NCI-H82 treated with DMSO at 0.1 percent for 48 hours (cell line): ENCODE measurements at regions not wholly inside any gene's neighbourhood (a gene's known extent, or its start where the extent isn't known, plus 50 kb on each side); places are given as distances from the start of the nearest gene placed in this dataset.

ENCODE experiments used
- DNase-seq: peaks from one replicate; lab custom pipeline; 2025; ENCODE audit not compliant: unreplicated experiment; lab: John Stamatoyannopoulos, UW

DNA sequence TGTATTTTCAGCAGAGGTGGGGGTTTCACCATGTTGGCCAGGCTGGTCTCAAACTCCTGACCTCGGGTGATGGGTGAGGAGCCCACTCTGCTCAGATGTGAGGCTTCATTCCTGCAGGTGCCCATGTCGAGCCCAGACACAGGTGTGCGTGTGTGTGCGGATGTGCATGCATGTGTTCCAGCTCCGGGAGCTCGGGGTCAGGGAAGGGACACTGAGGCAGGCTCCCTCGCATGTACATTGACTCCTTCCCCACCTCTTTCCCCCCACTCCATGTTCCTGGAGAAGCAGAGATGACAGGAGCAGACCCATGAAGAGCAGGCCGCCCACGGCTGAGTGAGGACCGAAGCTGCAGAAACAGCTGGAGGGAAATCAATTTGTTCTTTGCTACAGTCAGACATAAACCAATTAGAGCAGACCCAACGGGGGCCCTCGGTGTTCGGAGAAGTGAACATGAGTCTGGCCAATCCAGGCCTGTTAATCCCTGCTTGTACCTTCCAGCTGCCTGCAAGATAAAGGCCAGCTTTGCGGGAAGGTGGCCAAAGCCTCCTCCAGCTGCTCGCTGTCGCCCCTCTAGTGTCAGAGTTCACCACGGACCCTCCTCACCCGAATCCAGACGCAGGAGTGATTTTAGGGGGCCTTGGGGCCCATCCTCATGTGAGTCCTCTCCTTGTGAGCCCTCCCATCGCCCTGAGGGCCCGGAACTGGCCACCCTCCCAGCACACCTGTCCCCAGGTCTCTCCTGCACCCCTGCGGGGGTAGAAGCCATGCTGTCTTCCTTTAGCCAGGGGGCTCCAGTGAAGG, 321.0 kb upstream of the RTL1 start:
- peak; percentile 80 for DNase-seq

GRCh38 chr14:101225157-101226152, 321.9 kb upstream of the RTL1 start:
- no peak for DNase-seq

GRCh38 chr14:101226265-101226602, 322.7 kb upstream of the RTL1 start:
- no peak for DNase-seq

DNA sequence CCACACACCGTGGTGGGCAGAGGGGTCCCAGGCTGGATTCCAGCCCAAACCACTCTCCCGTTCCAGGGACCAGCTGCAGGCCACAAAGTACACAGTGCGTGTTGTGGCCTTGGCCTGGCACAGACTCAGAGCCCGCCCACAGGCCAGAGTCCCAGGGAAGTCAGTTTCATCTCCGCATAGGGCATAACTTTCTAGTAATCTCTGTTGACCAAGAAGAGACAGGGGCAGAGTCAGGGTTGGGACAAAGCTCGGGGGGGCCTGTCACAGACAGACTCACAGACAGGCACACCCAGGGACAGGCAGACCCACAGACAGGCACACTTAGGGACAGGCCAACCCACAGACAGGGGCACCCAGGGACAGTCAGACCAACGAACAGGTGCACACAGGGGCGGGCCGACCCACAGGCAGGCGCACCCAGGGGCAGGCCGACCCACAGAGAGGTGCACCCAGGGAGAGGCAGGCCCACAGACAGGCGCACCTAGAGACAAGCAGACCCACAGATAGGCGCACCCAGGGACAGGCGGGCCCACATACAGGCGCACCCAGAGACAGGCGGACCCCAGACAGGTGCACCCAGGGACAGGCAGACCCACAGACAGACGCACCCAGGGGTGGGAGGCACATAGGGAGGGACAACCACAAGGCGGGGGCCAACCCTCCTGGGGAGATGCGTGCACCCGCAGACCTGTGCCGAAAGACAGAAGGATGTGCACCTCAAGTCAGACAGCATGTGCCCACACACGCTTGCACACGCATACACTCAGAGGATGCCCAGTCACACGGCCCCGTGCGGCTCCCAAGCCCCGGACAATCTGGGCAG, 323.3 kb upstream of the RTL1 start:
- no peak for DNase-seq

GRCh38 chr14:101227611-101228594, 324.4 kb upstream of the RTL1 start:
- DNase-seq, result no peak

DNA sequence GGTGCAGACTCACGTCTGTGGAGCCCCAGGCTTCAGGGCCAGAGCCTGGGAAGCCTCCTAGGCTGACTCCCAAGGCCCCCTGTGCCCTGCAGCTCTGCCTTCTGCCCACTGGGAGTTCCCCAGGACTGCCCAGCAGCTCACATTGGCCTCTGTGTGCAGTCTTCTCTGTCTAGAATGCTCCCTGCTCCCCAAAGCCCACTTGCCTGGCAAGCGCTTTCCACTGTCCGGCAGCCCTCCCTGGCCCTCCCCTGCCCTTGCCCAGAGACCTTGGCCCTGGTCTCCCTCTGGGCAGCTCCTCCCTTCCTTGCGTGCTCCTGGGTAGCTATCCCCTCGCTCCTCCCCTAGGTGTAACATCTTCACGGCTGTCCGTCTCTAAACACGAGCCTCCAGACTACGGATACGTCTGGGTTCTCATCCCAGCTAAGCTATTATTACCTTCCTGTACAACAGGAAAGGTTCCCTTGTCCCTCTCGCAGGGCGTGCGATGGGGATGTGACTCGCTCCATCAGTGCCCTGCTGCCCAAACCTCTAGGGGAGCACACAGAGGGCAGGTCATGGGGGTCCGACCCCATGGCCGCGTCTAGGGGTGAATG, 325.5 kb upstream of the RTL1 start:
- no peak for DNase-seq

DNA sequence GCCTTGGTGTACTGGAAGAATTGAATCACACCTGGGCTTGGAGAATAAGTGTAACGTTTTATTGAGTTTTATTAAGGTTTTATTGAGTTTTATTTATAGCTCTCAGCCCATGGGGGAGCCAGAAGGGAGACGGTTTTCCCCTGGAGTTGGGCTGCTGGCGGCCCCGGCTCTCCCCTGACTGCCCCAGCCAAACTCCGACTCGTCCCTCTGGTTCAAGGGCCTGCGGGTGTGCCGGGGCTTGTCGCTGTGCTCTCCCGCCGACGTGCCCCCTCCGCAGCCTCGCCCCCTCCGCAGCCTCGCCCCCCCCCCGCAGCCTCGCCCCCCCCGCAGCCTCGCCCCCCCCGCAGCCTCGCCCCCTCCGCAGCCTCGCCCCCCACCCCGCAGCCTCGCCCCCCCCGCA, 326.1 kb upstream of the RTL1 start:
- no peak for DNase-seq

- DNase-seq, result no peak
Observed at GRCh38 chr14:101230161-101230850, 326.8 kb upstream of the RTL1 start.

DNA sequence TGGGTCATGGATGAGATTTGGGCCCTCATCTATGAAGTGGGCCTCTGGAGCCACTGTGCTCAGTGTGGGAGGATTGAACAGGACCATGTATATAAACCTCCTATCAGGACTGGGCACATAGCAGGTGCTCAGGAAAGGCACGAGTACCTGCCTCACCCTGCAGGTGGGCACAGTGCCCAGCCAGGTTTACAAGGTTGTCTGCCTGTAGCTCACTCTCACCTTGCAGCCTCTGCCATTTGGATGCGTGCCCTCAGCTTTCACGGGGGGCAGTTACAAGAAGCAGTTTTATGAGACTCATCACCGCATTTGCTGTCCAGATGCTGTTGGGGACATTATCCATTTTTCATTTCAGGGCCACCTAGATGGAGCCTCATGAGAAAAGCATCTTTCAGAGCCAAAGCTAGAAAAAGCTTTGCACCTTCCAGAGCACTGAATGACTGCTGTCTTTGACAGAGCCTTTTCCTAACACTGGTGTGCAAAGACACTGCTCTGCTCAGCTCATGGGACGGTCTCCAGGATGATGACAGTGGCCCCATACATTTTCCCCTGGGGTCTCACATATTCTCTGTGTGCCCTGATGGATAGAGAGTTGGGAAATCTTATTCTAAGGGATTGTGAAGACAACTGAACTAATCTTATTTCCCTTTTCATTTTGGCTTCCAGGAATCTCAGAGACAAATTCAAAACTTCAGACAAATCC, 327.5 kb upstream of the RTL1 start:
- DNase-seq, result no peak

- DNase-seq, result no peak
Observed at GRCh38 chr14:101231828-101232227, 328.3 kb upstream of the RTL1 start.

DNA sequence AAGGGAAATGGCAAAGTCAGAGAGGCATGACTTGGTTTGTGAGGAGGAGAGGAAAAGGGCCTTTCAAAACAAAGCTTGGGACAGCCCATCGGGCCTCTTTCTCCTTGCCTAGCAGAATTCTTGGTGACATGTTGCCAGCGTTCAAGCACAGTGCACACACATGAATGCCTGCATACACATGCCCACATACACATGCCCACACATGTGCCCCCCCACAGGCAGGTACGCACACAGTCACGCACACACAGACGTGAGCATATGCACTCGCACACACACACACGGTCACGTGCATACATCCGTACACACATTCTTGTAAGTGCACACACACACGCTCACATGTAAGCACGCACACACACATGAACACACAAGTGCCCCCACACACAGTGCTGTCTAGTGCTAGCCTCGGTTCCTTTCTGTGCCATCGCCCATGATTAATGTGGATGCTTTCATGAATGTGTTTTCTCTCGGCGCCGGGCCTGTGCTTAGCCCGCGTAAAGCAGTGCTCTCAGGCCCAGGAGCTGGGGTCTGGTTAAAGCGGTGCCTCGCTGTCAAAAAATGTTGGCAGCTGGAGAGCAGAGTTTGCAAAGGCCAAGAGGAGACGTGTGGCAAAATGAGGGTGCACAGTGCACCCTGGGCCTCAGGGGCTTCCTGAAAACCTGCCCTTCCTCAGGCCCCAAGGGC, 328.8 kb upstream of the DIO3 start:
- DNase-seq, result no peak

DNA sequence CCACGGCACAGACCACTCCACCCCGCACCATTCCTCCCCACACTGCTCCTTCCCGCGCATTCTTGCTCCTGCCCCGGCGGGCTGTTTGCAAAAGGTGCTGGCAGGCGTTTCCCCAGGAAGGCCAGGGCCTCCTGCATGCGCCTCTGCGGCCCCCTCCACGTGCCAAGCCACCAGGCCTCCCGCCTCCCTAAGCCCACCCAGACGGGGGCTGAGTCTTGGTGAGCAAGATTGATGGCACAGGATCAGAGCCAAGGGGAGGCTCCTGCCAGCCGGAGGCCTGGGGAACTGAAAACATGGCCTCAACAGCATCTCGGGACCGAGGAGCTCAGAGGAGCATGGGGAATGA, 328.3 kb upstream of the DIO3 start:
- no peak for DNase-seq

DNA sequence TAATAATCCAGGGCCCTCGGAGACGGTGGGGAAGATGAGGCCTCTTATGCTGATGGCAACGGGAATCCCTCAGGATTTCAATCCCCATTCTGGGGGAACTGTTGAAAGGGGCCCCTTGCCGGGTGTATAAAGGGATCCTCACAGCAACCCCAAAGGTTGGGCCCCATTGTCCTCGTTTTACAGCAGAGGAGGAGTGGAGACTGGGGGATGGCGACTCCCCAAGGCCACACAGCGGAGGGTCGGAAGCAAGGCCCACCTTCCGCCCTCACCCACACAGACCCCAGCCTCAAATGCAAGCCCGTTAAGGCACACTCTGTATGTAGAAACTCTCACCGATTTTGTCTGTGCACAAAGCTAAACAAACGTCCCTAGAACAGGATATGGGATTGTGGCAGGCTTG, 327.9 kb upstream of the DIO3 start:
- DNase-seq, result no peak

GRCh38 chr14:101233808-101234207, 327.5 kb upstream of the DIO3 start:
- DNase-seq, result no peak

DNA sequence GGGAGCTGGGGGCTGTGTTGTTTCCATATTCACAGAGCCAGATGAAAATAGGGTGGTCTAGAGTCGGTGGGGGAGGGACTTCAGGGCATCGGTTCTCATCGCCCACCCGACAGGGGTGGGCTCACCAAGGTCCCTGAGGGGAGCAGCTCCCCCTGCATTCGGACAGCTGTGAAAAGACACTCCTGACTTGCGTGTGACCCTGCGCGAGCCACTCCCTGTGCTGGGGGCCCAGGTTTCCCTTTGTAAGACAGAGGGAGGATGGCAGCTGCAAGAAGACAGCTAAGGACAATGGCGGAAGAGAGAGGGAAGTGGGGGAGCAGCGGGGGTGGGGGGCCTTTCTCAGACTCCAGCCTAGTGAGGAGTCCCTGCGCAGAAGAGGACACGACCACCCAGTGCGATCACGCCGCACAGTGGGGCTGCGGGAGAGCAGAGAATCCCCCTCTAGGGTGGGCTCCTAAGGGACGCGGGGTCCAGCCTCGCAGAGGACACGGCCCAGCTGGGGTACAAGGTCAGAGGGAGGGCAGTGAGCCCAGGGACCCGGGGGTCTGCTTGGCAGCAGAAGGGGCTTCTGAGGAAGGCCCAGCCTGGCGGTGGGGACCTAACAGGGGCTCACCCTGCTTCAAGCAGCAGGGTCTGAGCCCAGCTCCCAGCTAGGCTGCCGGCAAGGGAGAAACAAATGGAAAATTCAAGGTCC, 326.9 kb upstream of the DIO3 start:
- no peak for DNase-seq

DNA sequence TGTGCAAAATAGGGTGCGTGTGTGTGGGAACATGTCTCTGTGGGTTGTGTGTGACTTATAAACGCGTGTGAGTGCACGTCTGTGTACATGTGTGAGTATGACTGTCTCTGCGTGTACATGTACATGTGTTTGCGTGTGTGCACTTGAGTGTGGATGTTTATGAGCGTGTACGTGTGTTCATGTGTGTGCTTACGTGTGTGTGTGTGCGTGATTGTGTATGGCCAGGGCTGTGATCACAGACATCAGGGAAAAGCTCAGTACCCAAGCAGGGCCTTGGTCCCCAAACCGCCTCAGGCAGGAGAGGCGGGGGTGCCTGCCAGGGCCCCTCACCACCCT, 326.3 kb upstream of the DIO3 start:
- no peak for DNase-seq

- DNase-seq, result no peak
Observed at GRCh38 chr14:101235335-101236103, 325.8 kb upstream of the DIO3 start.
